ENCODE measurements at regions not wholly inside any gene's neighbourhood (a gene's known extent, or its start where the extent isn't known, plus 50 kb on each side); places are given as distances from the start of the nearest gene placed in this dataset.

GRCh38 chr12:67148265-67148664, 120.9 kb upstream of the CAND1 start:
- H3K27me3 ChIP-seq (ENCODE audit: control insufficient read depth in 2 of 2, insufficient read depth in 2 of 2, low read length in 2 of 2) = no peaks in the 10 kb centered on the region
- dilution Hi-C loops (cut with MboI; ENCODE audit: extremely low pct_ligation_motif_present, low sequenced_read_pairs) = no loop called here
- no peaks in the 10 kb centered on the region for H3K4me1 ChIP-seq (ENCODE audit: control insufficient read depth, extremely low read depth, insufficient read depth, low read length)
- no peak for FAIRE-seq
- BruUV-seq (replicated peaks) = no TSS peak
- no peak overlapping the region for H3K27ac ChIP-seq (ENCODE audit: insufficient read depth, low read depth, low read length)
- intact Hi-C loops (cut with micrococcal nuclease) = no loop called here
- no peak for DNase-seq (ENCODE audit: low read depth, low spot score)
- no peaks in the 10 kb centered on the region for H4K20me1 ChIP-seq (replicated peaks; ENCODE audit: control insufficient read depth, extremely low read depth, insufficient read depth, low read length)
- no peaks in the 10 kb centered on the region for H3K79me2 ChIP-seq (ENCODE audit: control insufficient read depth, insufficient read depth, low read length)
- H3K9me3 ChIP-seq (replicated peaks; ENCODE audit: control insufficient read depth, insufficient read depth, low read length) = no peaks in the 10 kb centered on the region
- ChIA-PET POLR2A (no interaction called here), CTCF (no interaction called here)
- no peak overlapping the region for H3K4me3 ChIP-seq (replicated peaks in 1 of 3; ENCODE audit: insufficient read depth in 1 of 3, low read depth in 1 of 3, low read length in 3 of 3)
- TF ChIP-seq POLR2AphosphoS5 (IDR thresholded peaks at IDR 0.05; ENCODE audit: insufficient read depth, low read depth, low read length) (no peak), FOS (IDR thresholded peaks at IDR 0.05; ENCODE audit: borderline replicate concordance, insufficient read depth, low read length) (no peak), EZH2 (IDR thresholded peaks at IDR 0.05; ENCODE audit: borderline replicate concordance, low read depth, low read length, severe bottlenecking) (no peak), JUN (IDR thresholded peaks at IDR 0.05; ENCODE audit: borderline replicate concordance, insufficient read depth, insufficient read length, low read depth) (no peak), CTCF (IDR thresholded peaks at IDR 0.05; ENCODE audit: extremely low read depth in 1 of 2, insufficient read depth in 1 of 2, low read depth in 1 of 2, low read length in 2 of 2) (no peak), MYC (IDR thresholded peaks at IDR 0.05; ENCODE audit: low read depth, low read length) (no peak), POLR2A (IDR thresholded peaks at IDR 0.05; ENCODE audit: low read depth, low read length) (no peak), GATA2 (IDR thresholded peaks at IDR 0.05; ENCODE audit: insufficient read depth, insufficient read length, low read depth, low read length) (no peak), MAX (IDR thresholded peaks at IDR 0.05; ENCODE audit: insufficient read depth, insufficient read length) (no peak)
- no peak overlapping the region for H3K4me2 ChIP-seq (ENCODE audit: insufficient read depth, low read length)
- H3K36me3 ChIP-seq (ENCODE audit: control insufficient read depth in 2 of 2, extremely low read depth in 1 of 2, insufficient read depth in 2 of 2, low read length in 2 of 2) = no peaks in the 10 kb centered on the region
- H3K9ac ChIP-seq (replicated peaks; ENCODE audit: extremely low read depth, insufficient read depth, low read length) = no peak overlapping the region
- no peaks in the 10 kb centered on the region for H3K9me1 ChIP-seq (replicated peaks; ENCODE audit: control insufficient read depth, extremely low read depth, insufficient read depth, low read length)
- H2AFZ ChIP-seq (ENCODE audit: low read depth, low read length) = no peak overlapping the region
